ENCODE measurements at regions not wholly inside any gene's neighbourhood (a gene's known extent, or its start where the extent isn't known, plus 50 kb on each side); places are given as distances from the start of the nearest gene placed in this dataset.

- DNase-seq (ENCODE audit: low spot score), result no peak
These were observed 252.8 kb upstream of the GYPC start for GRCh38 chr2:126403039-126403628.

- DNase-seq (ENCODE audit: low spot score), result no peak
These were observed 249.7 kb upstream of the GYPC start for GRCh38 chr2:126406267-126406666.

- DNase-seq (ENCODE audit: low spot score), result no peak
These were observed 247.3 kb upstream of the GYPC start for GRCh38 chr2:126408671-126409070.

- no peak for DNase-seq (ENCODE audit: low spot score)
These were observed 246.1 kb upstream of the GYPC start for GRCh38 chr2:126409850-126410249.

DNA sequence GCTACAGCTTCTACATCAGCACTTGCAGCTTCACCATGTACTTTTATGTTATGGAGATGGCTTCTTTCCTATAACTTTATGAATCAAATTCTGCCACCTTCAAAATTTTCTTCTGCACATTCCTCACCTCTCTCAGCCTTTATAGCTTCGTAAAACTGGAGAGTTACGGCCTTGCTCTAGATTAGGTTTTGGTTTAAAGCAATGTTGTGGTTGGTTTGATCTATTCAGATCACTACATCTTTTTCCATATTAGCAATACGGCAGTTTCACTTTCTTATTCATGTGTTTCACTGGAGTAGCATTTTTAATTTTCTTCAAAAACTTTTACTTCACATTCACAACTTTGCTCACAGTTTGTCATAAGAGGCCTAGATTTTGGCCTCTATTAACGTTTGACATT lies 242.9 kb upstream of the GYPC start:
- DNase-seq (ENCODE audit: low spot score), result no peak

DNA sequence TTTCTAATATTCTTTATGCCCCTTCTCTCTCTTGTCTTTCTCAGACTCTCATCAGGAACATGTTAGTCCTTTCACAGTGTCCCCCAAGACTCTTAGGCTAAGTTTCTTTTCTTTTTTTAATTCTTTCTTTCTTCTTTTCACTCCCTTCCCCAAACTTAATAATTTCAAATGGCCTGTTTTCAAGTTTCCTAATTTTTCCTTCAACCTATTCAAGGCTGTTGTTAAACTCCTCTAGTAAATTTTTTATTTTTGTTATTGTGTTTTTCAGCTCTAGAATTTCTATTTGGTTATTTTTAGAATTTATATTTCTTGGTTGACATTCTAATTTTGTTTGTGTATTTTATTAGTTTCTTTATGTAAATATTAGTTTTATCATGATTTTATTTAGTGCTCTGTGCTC lies 236.6 kb upstream of the GYPC start:
- DNase-seq (ENCODE audit: low spot score), result no peak

DNA sequence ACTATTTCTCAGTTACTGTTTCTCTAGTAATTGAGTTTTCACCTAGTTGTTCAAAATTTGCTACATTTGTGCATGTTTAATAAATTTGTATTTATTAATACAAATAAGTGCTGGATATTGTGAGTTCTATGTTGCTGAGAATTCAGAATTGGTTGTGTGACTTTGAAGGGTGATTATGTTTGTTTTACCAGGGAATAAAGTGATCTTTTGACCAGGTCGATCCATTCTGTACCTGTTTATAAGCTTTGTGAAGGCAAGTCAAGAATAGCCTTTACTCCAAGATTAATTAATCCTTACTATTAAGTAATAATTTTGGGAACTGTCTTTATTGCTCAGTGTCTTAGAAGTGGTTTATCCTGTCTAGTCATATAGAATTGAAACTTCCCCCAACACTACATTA lies 230.0 kb upstream of the GYPC start:
- no peak for DNase-seq (ENCODE audit: low spot score)

DNA sequence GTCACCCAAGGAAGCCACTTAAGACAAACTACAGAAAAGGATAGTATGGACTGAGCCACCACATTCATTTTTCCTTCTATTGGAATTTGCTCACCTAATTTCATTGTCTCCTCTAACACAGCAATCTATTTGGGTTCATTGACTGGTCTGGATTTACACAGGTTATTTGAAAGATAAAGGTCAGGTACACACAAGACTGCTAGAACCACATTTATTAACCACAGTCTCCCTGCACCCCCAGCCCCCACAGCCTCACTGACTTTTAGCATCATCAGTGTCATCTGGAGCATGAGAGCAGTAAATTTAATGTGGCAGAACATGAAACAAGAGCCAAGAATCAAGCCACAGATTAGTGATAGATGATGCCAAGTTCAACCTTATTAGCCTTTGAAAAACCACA lies 226.9 kb upstream of the GYPC start:
- no peak for DNase-seq (ENCODE audit: low spot score)

DNA sequence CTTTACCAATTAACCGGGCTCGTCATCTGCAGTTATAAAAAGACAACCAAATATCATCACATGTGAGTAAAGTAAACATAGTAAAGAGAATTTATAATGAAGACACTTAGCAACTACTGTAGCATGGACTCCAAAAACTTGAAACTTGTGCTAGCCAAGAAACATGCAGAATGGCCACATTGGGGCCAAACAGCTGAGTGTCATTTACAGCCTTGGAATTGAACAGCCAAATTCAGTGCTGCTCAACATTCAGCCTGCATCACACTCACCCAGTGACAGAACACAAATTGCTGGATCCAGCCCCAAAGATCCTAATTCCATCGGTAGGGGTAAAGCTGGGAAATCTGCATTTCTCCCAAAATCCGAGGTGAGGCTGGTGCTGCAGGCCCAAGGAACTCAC lies 224.8 kb upstream of the GYPC start:
- DNase-seq (ENCODE audit: low spot score), result no peak

- DNase-seq (ENCODE audit: low spot score), result no peak
These were observed 219.5 kb upstream of the GYPC start for GRCh38 chr2:126436411-126436810.

GRCh38 chr2:126437016-126437415 lies 218.9 kb upstream of the GYPC start:
- DNase-seq (ENCODE audit: low spot score), result peak; percentile 30

GRCh38 chr2:126444512-126444911 lies 211.4 kb upstream of the GYPC start:
- DNase-seq (ENCODE audit: low spot score), result no peak

GRCh38 chr2:126446106-126446695 lies 209.8 kb upstream of the GYPC start:
- DNase-seq (ENCODE audit: low spot score), result no peak

DNA sequence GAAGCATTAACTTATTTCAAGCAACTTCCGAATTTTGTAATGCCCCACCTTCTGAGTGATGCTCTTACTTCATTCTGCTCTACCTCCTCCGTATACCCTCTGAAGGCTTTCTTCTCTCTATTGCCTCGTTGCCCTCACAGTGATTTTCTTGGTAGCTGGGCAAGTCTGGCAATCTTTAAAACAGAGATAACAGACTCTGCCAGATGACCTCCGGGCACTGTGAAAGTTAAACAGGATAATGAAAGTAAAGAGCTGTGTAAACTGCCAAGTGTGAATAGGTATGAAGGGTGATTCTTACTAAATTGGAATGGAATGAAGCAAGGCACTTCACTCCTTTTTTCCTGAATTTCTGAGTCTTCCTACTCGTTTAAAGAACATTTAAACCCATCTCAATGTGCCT lies 207.3 kb upstream of the GYPC start:
- DNase-seq (ENCODE audit: low spot score), result no peak

DNA sequence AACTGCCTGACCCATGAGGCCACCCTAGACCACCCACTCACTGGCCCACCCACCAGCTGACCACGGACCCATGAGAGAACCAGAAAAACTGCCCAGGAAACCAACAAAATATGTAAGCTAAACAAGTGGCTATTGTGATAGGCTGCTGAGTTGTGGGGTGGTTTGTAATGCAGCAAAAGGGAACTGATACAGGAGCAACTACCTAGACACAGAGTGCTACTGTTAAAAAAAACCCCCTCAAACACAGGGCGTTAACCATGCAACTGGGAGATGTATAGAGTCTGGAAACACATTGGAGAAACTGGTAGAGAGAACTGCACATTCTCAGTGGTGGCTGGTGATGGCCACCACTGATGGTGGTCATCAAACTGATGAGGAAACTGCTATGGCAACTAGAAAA lies 206.3 kb upstream of the GYPC start:
- no peak for DNase-seq (ENCODE audit: low spot score)

DNA sequence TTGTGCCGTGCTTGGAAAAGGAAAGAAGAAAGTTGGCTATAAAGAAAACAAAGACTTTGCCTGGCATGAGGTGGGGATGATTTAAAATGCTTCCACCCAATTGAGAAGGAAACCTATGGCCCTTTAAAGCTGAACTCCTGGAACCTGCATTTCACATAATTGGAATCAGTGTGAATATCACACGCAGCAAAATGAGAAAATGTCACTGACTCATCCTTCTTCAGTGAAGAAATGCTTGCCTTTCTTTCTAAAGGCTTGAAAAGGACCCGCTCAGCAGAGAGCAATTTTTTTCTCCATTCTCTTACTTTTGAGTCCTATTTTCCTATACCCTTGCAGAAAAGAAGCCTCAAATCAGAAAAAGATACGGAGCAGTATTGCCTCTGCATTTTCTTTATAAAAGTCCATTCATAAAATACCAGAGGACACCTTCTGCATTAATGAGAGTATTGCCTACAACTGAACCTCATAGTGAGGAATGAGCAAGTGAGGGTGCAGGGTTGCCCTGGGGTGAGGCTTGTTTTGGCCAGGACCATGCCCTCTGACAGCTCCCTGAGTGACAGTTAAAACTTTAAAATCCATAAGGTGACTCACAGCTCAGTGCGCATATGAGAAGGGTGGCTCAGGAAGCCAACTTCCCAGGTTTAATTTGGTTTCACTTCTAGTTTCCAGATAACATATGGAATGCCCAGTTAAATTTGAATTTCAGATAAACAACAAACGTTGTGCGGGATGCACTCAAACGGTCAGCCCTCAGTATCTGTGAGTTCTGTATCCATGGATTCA lies 191.9 kb upstream of the GYPC start:
- DNase-seq (ENCODE audit: low spot score), result no peak

GRCh38 chr2:126467367-126468054 lies 188.4 kb upstream of the GYPC start:
- no peak for DNase-seq (ENCODE audit: low spot score)

GRCh38 chr2:126475031-126475430 lies 180.9 kb upstream of the GYPC start:
- DNase-seq (ENCODE audit: low spot score), result no peak

GRCh38 chr2:126476691-126477090 lies 179.3 kb upstream of the GYPC start:
- no peak for DNase-seq (ENCODE audit: low spot score)

DNA sequence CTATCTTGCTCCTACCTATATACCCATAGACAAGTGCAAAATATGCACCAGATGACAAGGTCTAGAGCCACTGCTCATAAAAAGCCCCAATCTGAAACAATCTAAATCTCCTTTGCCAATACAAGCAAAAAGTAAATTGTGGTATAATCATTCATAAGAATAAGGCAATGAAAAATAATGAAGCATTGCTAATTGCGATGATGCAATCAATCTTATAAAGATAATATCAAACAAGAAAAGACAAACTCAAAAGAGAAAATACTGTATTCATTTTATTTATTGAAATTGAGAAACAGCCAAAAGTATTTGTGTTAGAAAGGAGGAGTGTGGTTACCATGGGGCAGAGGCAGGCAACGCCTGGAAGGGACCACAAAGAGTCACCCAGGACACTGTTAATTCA lies 175.9 kb upstream of the GYPC start:
- DNase-seq (ENCODE audit: low spot score), result no peak

- no peak for DNase-seq (ENCODE audit: low spot score)
These were observed 173.1 kb upstream of the GYPC start for GRCh38 chr2:126482582-126483464.

GRCh38 chr2:126494593-126494992 lies 161.4 kb upstream of the GYPC start:
- no peak for DNase-seq (ENCODE audit: low spot score)

Measured in putamen (tissue), 1 donor.